ENCODE measurements at regions not wholly inside any gene's neighbourhood (a gene's known extent, or its start where the extent isn't known, plus 50 kb on each side); places are given as distances from the start of the nearest gene placed in this dataset.
A peak's percentile ranks its signal among the peaks of the same experiment; 100 is the strongest.
"Not testable (repeated sequence)": the region's sequence is repeated elsewhere in the genome, so short reads cannot be mapped to it uniquely, and the experiment has no call there.

- ATAC-seq (replicated peaks); H3K27ac Mint-ChIP-seq; H3K27me3 Mint-ChIP-seq; H3K9me3 Mint-ChIP-seq; H3K36me3 Mint-ChIP-seq (ENCODE audit: low read depth); H3K4me1 Mint-ChIP-seq: not testable (repeated sequence)
- peak overlapping the region; percentile 41 for H3K4me3 Mint-ChIP-seq
These were observed 124.1 kb upstream of the PRSS1 start for GRCh38 chr7:142625216-142625615.

DNA sequence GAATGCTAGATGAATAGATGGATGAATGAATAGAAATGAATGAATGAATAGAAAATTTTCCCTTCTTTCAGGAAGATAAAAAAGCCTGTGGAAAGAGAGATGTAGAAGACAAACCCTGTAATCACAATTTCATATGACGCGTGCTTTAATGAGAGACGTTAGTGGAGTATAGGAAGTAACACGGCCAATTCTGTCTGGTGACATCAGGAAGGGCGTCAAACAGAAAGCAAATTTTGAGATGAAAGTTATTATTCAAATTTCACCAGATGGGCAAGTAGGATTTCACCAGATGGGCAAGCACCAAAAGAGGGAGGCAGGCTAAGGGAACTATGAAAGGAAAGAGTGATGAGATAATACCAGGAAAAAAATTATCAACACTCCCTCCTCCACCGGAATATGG, 128.9 kb upstream of the PRSS1 start:
- H3K27ac Mint-ChIP-seq = no peak overlapping the region
- peaks cover 4% of the 10 kb centered on the region for H3K36me3 Mint-ChIP-seq (ENCODE audit: low read depth)
- H3K4me3 Mint-ChIP-seq = peak overlapping the region; percentile 6
- H3K4me1 Mint-ChIP-seq = no peaks in the 10 kb centered on the region
- H3K27me3 Mint-ChIP-seq = no peaks in the 10 kb centered on the region
- no peak for ATAC-seq (replicated peaks)
- no peaks in the 10 kb centered on the region for H3K9me3 Mint-ChIP-seq

DNA sequence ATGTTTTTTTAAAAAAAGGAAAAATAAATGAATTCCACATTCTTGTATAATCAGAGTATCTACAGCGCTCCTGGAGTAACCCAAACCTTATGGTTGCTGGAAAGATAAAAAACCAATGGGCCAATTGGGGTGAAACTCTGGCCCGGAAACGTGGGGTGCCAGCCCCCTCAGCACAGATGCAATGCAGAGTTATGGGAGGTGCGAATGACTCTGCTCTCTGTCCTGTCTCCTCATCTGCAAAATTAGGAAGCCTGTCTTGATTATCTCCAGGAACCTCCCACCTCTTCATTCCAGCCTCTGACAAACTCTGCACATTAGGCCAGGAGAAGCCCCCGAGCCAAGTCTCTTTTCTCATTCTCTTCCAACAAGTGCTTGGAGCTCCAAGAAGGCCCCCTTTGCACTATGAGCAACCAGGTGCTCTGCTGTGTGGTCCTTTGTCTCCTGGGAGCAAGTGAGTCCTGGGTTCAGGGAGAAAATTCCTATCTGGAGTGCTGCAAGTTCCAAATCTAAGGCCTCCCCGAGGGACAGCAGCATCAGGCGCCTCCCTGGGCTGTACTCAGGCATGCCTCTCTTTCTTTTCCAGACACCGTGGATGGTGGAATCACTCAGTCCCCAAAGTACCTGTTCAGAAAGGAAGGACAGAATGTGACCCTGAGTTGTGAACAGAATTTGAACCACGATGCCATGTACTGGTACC, 130.5 kb upstream of the PRSS1 start:
- Mint-ChIP-seq H3K4me3 (peak overlapping the region; percentile 66), H3K36me3 (ENCODE audit: low read depth) (peaks cover 12% of the 10 kb centered on the region), H3K27me3 (peaks cover 5% of the 10 kb centered on the region), H3K9me3 (no peaks in the 10 kb centered on the region), H3K4me1 (no peaks in the 10 kb centered on the region), H3K27ac (peak overlapping the region; percentile 76)
- ATAC-seq (replicated peaks) = peak; percentile 8

DNA sequence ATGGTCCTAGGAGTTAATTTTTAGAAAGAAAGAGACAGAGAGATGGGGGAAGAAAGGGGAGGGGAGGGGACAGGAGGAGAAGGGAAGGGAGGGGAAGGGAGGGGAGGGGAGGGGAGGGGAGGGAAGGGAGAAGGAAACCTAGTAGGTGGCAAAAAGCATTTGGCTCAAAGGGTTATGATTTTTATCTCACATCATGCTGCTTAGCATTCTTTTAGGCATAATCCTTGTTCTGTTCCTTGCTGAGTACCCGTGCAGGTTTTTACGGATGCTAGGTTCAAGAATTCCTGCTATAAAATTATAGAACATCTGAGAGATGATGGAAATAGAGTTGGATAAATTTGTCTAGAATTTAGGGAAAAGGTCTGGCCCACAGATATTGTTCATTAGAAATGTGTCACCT, 132.4 kb upstream of the PRSS1 start:
- H3K27me3 Mint-ChIP-seq = peaks cover 5% of the 10 kb centered on the region
- ATAC-seq (replicated peaks) = no peak
- peak overlapping the region; percentile 66 for H3K4me3 Mint-ChIP-seq
- no peaks in the 10 kb centered on the region for H3K9me3 Mint-ChIP-seq
- peak overlapping the region; percentile 88 for H3K27ac Mint-ChIP-seq
- peaks cover 12% of the 10 kb centered on the region for H3K36me3 Mint-ChIP-seq (ENCODE audit: low read depth)
- H3K4me1 Mint-ChIP-seq = no peaks in the 10 kb centered on the region

DNA sequence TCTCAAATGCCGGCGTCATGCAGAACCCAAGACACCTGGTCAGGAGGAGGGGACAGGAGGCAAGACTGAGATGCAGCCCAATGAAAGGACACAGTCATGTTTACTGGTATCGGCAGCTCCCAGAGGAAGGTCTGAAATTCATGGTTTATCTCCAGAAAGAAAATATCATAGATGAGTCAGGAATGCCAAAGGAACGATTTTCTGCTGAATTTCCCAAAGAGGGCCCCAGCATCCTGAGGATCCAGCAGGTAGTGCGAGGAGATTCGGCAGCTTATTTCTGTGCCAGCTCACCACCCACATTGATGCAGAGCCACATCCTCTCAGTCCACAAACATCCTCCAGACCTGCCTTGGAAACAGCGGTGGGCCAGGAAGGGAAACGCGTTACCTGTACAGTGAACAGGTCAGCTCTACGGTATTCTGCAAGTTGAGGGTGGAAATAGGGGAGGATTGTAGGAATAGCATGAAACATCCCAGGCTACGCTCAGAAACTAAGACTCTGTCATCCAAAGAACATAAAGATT, 133.1 kb upstream of the PRSS1 start:
- Mint-ChIP-seq H3K9me3 (no peaks in the 10 kb centered on the region), H3K4me3 (peak overlapping the region; percentile 66), H3K36me3 (ENCODE audit: low read depth) (peaks cover 12% of the 10 kb centered on the region), H3K27ac (peak overlapping the region; percentile 88), H3K27me3 (peaks cover 5% of the 10 kb centered on the region), H3K4me1 (no peaks in the 10 kb centered on the region)
- no peak for ATAC-seq (replicated peaks)

GRCh38 chr7:142615508-142615907, 133.8 kb upstream of the PRSS1 start:
- peaks cover 5% of the 10 kb centered on the region for H3K27me3 Mint-ChIP-seq
- peak overlapping the region; percentile 66 for H3K4me3 Mint-ChIP-seq
- peaks cover 12% of the 10 kb centered on the region for H3K36me3 Mint-ChIP-seq (ENCODE audit: low read depth)
- H3K27ac Mint-ChIP-seq = peak overlapping the region; percentile 88
- no peaks in the 10 kb centered on the region for H3K9me3 Mint-ChIP-seq
- H3K4me1 Mint-ChIP-seq = no peaks in the 10 kb centered on the region
- peak; percentile 43 for ATAC-seq (replicated peaks)

DNA sequence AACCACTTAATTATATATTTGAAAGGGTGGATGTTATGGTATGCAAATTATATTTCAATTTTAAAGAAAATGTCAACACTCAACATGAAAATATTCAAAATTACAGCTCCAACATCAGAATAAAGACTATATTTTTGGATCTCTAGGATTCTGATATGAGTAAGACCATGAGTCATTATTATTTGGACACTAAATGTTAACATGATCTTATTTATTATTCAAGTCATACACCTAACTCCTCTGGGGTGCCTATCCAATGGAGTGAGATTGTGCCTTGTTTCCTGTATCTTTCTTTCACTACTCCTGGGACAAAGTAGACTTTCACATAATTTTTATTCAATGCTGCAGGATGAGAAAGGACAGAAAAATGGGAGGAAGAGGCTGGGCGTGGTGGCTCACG, 135.2 kb upstream of the PRSS1 start:
- peaks cover 12% of the 10 kb centered on the region for H3K36me3 Mint-ChIP-seq (ENCODE audit: low read depth)
- H3K4me3 Mint-ChIP-seq = peak overlapping the region; percentile 66
- H3K27me3 Mint-ChIP-seq = peaks cover 5% of the 10 kb centered on the region
- ATAC-seq (replicated peaks) = no peak
- H3K9me3 Mint-ChIP-seq = no peaks in the 10 kb centered on the region
- H3K27ac Mint-ChIP-seq = peak overlapping the region; percentile 88
- H3K4me1 Mint-ChIP-seq = no peaks in the 10 kb centered on the region

- H3K36me3 Mint-ChIP-seq (ENCODE audit: low read depth) = peaks cover 12% of the 10 kb centered on the region
- peaks cover 5% of the 10 kb centered on the region for H3K27me3 Mint-ChIP-seq
- no peaks in the 10 kb centered on the region for H3K4me1 Mint-ChIP-seq
- peak overlapping the region; percentile 10 for H3K4me3 Mint-ChIP-seq
- no peaks in the 10 kb centered on the region for H3K9me3 Mint-ChIP-seq
- ATAC-seq (replicated peaks) = peak; percentile 36
- H3K27ac Mint-ChIP-seq = no peak overlapping the region
These were observed 136.9 kb upstream of the PRSS1 start for GRCh38 chr7:142612237-142612881.

- Mint-ChIP-seq H3K27me3 (peaks cover 5% of the 10 kb centered on the region), H3K4me1 (no peaks in the 10 kb centered on the region), H3K36me3 (ENCODE audit: low read depth) (peaks cover 12% of the 10 kb centered on the region), H3K27ac (peak overlapping the region; percentile 25), H3K4me3 (peak overlapping the region; percentile 10), H3K9me3 (no peaks in the 10 kb centered on the region)
- no peak for ATAC-seq (replicated peaks)
These were observed 137.6 kb upstream of the PRSS1 start for GRCh38 chr7:142611566-142612236.

- Mint-ChIP-seq H3K4me1 (no peaks in the 10 kb centered on the region), H3K27me3 (no peaks in the 10 kb centered on the region), H3K36me3 (ENCODE audit: low read depth) (no peaks in the 10 kb centered on the region), H3K27ac (no peak overlapping the region), H3K4me3 (peak overlapping the region; percentile 30), H3K9me3 (no peaks in the 10 kb centered on the region)
- ATAC-seq (replicated peaks) = peak; percentile 34
These were observed 140.4 kb upstream of the PRSS1 start for GRCh38 chr7:142608630-142609428.

DNA sequence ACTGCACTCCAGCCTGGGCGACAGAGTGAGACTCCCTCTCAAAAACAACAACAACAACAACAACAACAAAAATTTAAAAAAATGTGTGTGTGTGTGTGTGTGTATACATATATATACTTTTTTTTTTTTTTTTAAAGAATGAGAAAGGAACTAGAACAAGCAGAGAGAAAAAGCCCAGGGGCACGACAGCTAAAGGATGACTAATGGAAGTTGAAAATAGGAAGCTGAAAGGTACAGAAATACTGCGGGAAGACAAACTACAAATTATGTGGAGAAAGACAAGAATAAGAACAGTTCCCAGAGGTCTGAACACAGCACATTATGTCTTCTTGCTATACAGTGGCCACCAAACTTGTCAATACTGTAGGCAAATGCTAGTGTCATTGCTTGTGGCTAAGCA, 141.9 kb upstream of the PRSS1 start:
- Mint-ChIP-seq H3K27ac (peak overlapping the region; percentile 22), H3K36me3 (ENCODE audit: low read depth) (no peaks in the 10 kb centered on the region), H3K4me1 (no peaks in the 10 kb centered on the region), H3K27me3 (no peaks in the 10 kb centered on the region), H3K4me3 (peak overlapping the region; percentile 30), H3K9me3 (no peaks in the 10 kb centered on the region)
- ATAC-seq (replicated peaks) = no peak

DNA sequence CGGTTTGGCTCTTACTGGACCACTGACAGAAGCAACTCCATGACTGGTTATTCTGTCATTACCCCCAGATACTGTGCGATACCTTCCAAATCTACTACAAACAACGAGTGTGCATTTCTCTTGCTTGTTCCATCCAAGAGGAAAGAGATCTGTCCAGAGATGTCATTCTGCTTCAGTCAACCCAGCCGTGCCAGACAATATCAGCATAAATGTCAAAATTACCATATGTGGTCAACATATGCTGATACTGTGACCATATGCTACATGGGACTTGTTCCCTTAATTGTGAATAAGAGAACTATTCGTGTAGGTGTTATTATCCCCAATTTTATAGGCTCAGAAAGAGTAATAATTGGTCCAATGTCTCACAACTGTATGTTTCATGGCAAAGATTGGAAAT, 143.2 kb upstream of the PRSS1 start:
- no peaks in the 10 kb centered on the region for H3K4me1 Mint-ChIP-seq
- no peak for ATAC-seq (replicated peaks)
- no peaks in the 10 kb centered on the region for H3K27me3 Mint-ChIP-seq
- H3K4me3 Mint-ChIP-seq = no peak overlapping the region
- no peaks in the 10 kb centered on the region for H3K36me3 Mint-ChIP-seq (ENCODE audit: low read depth)
- H3K9me3 Mint-ChIP-seq = no peaks in the 10 kb centered on the region
- H3K27ac Mint-ChIP-seq = no peak overlapping the region

GRCh38 chr7:142604671-142605070, 144.6 kb upstream of the PRSS1 start:
- Mint-ChIP-seq H3K27me3 (no peaks in the 10 kb centered on the region), H3K27ac (no peak overlapping the region), H3K4me1 (no peaks in the 10 kb centered on the region), H3K36me3 (ENCODE audit: low read depth) (no peaks in the 10 kb centered on the region), H3K4me3 (peak overlapping the region; percentile 40), H3K9me3 (no peaks in the 10 kb centered on the region)
- ATAC-seq (replicated peaks) = no peak

DNA sequence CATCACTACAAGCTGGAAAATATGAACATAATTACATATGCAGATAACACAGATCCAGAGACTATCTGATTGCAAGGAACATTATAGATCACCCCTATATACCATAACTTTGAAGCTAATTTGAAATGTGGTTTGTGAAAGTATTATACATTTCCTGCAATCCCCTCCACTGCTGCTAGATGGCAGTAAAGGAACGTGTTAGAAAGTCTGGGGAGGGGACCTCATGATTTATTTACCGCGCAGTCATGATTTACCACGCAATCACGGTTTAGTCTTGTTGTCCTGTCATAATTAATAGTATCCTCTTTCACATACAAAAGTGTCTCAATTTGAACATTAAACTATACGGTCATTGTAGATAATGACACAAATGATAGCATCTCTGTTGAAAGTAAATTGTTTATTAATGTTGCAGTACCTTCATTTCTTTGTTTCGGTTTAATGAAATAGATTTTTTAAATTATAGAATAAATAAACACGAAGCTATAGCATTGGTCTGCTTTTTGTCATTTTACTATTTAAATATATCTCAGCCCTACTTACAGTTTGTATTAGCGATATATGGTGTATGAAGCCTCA, 145.3 kb upstream of the PRSS1 start:
- H3K27ac Mint-ChIP-seq = no peak overlapping the region
- no peaks in the 10 kb centered on the region for H3K36me3 Mint-ChIP-seq (ENCODE audit: low read depth)
- ATAC-seq (replicated peaks) = peak; percentile 26
- no peaks in the 10 kb centered on the region for H3K9me3 Mint-ChIP-seq
- H3K27me3 Mint-ChIP-seq = no peaks in the 10 kb centered on the region
- no peaks in the 10 kb centered on the region for H3K4me1 Mint-ChIP-seq
- H3K4me3 Mint-ChIP-seq = peak overlapping the region; percentile 40
